NCI-H1105 treated with DMSO at 0.1 percent for 48 hours (cell line): ENCODE measurements at regions not wholly inside any gene's neighbourhood (a gene's known extent, or its start where the extent isn't known, plus 50 kb on each side); places are given as distances from the start of the nearest gene placed in this dataset.

Source experiments
- DNase-seq: peaks from one replicate; lab custom pipeline; 2025; lab: John Stamatoyannopoulos, UW

GRCh38 chr2:11101430-11101829, 53.8 kb upstream of the SLC66A3 start:
- no peak for DNase-seq

- DNase-seq = no peak
These were observed 52.8 kb upstream of the SLC66A3 start for GRCh38 chr2:11102466-11102865.

- DNase-seq = no peak
These were observed 52.1 kb upstream of the SLC66A3 start for GRCh38 chr2:11102956-11103860.

GRCh38 chr2:11103984-11104793, 51.1 kb upstream of the SLC66A3 start:
- DNase-seq = no peak

GRCh38 chr2:11104794-11105660, 50.2 kb upstream of the SLC66A3 start:
- no peak for DNase-seq
